GM23338 (cell line): ENCODE measurements at regions not wholly inside any gene's neighbourhood (a gene's known extent, or its start where the extent isn't known, plus 50 kb on each side); places are given as distances from the start of the nearest gene placed in this dataset.

Experiments
- ATAC-seq: fragments of 200-7000 bp; cut with Tn5 transposase; 3 replicates; pipeline ENCODE4 v1.9.1; 2020
- DNase-seq: peaks from one replicate; pipeline ENCODE4 v3.0.0-alpha.2; 2015; ENCODE audit warnings: low spot score
- H2AFZ ChIP-seq: fragments of 200-600 bp; sonication (generic); 2 replicates; pipeline ENCODE4 v1.8.0; 2016; ENCODE audit warnings: antibody characterized with exemption, mild to moderate bottlenecking, moderate library complexity
- H3F3A ChIP-seq: fragments of 200-600 bp; sonication (generic); replicated peaks from 2 replicates; pipeline ENCODE4 v1.8.0; 2017; ENCODE audit warnings: antibody characterized with exemption, mixed run types, low read depth
- H3K27ac ChIP-seq: fragments of 200-600 bp; sonication (generic); 2 replicates; pipeline ENCODE4 v1.6.1; 2016; ENCODE audit warnings: low read depth
- H3K27me3 ChIP-seq: fragments of 200-600 bp; sonication (generic); 2 replicates; pipeline ENCODE4 v1.8.0; 2016; ENCODE audit warnings: mild to moderate bottlenecking, mixed run types, moderate library complexity; ENCODE audit not compliant: insufficient read depth
- H3K36me3 ChIP-seq: fragments of 200-600 bp; sonication (generic); 2 replicates; pipeline ENCODE4 v1.8.0; 2016; ENCODE audit warnings: mild to moderate bottlenecking; ENCODE audit not compliant: insufficient read depth
- H3K4me1 ChIP-seq: fragments of 200-600 bp; sonication (generic); 2 replicates; pipeline ENCODE4 v1.8.0; 2016; ENCODE audit warnings: mild to moderate bottlenecking, moderate library complexity; ENCODE audit not compliant: insufficient read depth
- H3K4me2 ChIP-seq: fragments of 200-600 bp; sonication (generic); 2 replicates; pipeline ENCODE4 v1.7.1; 2017; ENCODE audit warnings: mixed run types
- H3K4me3 ChIP-seq: fragments of 200-600 bp; sonication (generic); 2 replicates; pipeline ENCODE4 v1.6.1; 2016; ENCODE audit warnings: mixed run types
- H3K79me2 ChIP-seq: fragments of 200-600 bp; sonication (generic); replicated peaks from 2 replicates; pipeline ENCODE4 v1.8.0; 2017; ENCODE audit warnings: mild to moderate bottlenecking; ENCODE audit not compliant: insufficient read depth
- H3K9me2 ChIP-seq: fragments of 200-600 bp; sonication (generic); 2 replicates; pipeline ENCODE4 v1.8.0; 2017; ENCODE audit not compliant: insufficient read depth
- H4K20me1 ChIP-seq: fragments of 200-600 bp; sonication (generic); replicated peaks from 2 replicates; pipeline ENCODE4 v1.8.0; 2017; ENCODE audit warnings: mild to moderate bottlenecking; ENCODE audit not compliant: insufficient read depth
- H3K27ac Mint-ChIP-seq: 2 replicates; pipeline ENCODE4 v1.8.0; 2020; ENCODE audit warnings: inconsistent platforms, mild to moderate bottlenecking, moderate library complexity, mixed read lengths
- H3K27me3 Mint-ChIP-seq: 3 replicates; pipeline ENCODE4 v1.8.0; 2022; ENCODE audit warnings: low read depth, mild to moderate bottlenecking, moderate library complexity, mixed read lengths, inconsistent platforms; ENCODE audit not compliant: insufficient read depth, poor library complexity
- H3K36me3 Mint-ChIP-seq: 3 replicates; pipeline ENCODE4 v1.8.0; 2021; ENCODE audit warnings: low read depth, mild to moderate bottlenecking, inconsistent platforms, moderate library complexity, mixed read lengths
- H3K4me1 Mint-ChIP-seq: 3 replicates; pipeline ENCODE4 v1.8.0; 2020; ENCODE audit warnings: mild to moderate bottlenecking, inconsistent platforms, mixed read lengths
- H3K4me3 Mint-ChIP-seq: 3 replicates; pipeline ENCODE4 v1.8.0; 2021; ENCODE audit warnings: moderate library complexity, mild to moderate bottlenecking, inconsistent platforms, mixed read lengths
- H3K9me3 Mint-ChIP-seq: 3 replicates; pipeline ENCODE4 v1.8.0; 2020; ENCODE audit warnings: moderate library complexity, mild to moderate bottlenecking, inconsistent platforms, mixed read lengths
- CREB1 ChIP-seq: fragments of 250-450 bp; sonication (Bioruptor Pico); IDR thresholded peaks from 2 replicates; pipeline ENCODE4 v1.5.0; 2020; ENCODE audit warnings: low read depth, mild to moderate bottlenecking, moderate library complexity
- ETS1 ChIP-seq: IDR thresholded peaks from 2 replicates; pipeline ENCODE4 v1.6.1; 2016; ENCODE audit warnings: antibody characterized with exemption
- EZH2 ChIP-seq: fragments of 200-600 bp; sonication (generic); IDR thresholded peaks from one replicate; pipeline ENCODE4 v1.8.0; 2017; ENCODE audit warnings: antibody characterized with exemption, mild to moderate bottlenecking, low read depth; ENCODE audit not compliant: unreplicated experiment
- EZH2phosphoT487 ChIP-seq: fragments of 200-600 bp; sonication (generic); IDR thresholded peaks from one replicate; pipeline ENCODE4 v1.8.1; 2018; ENCODE audit warnings: antibody characterized with exemption; ENCODE audit not compliant: unreplicated experiment
- JUNB ChIP-seq: IDR thresholded peaks from one replicate; pipeline ENCODE4 v1.6.1; 2016; ENCODE audit warnings: antibody characterized with exemption; ENCODE audit not compliant: unreplicated experiment
- NANOG ChIP-seq: IDR thresholded peaks from 2 replicates; pipeline ENCODE4 v1.6.1; 2016; ENCODE audit warnings: antibody characterized with exemption, borderline replicate concordance
- POLR2AphosphoS5 ChIP-seq: IDR thresholded peaks from 2 replicates; pipeline ENCODE4 v1.6.1; 2016; ENCODE audit warnings: antibody characterized with exemption, low read depth
- STAT1 ChIP-seq: IDR thresholded peaks from one replicate; pipeline ENCODE4 v1.6.1; 2016; ENCODE audit warnings: antibody characterized with exemption; ENCODE audit not compliant: unreplicated experiment
- ZNF114 ChIP-seq: fragments of 250-450 bp; sonication (Bioruptor Pico); IDR thresholded peaks from 2 replicates; pipeline ENCODE4 v1.5.0; 2020; ENCODE audit warnings: mild to moderate bottlenecking, moderate library complexity
- TF ChIP-seq, protein P1 (sequence below), 2 experiments: fragments of 200-600 bp in 1 of 2; sonication (generic) in 1 of 2; conservative IDR thresholded peaks; 2 replicates each; pipeline versions ENCODE4 v1.5.1 to v1.6.1; 2016 to 2017; ENCODE audit warnings: antibody characterized with exemption in 2 of 2, low read depth in 2 of 2, mild to moderate bottlenecking in 2 of 2, moderate library complexity in 1 of 2
- TF ChIP-seq, protein P2 (sequence below): fragments of 250-450 bp; sonication (Bioruptor Pico); IDR thresholded peaks from 2 replicates; pipeline ENCODE4 v1.5.0; 2020; ENCODE audit warnings: mild to moderate bottlenecking, moderate library complexity

GRCh38 chr9:25918761-25919160 lies 240.5 kb upstream of the TUSC1 start (continued):
- TF ChIP-seq POLR2AphosphoS5 (no peak), EZH2phosphoT487 (no peak), EZH2 (no peak)

DNA sequence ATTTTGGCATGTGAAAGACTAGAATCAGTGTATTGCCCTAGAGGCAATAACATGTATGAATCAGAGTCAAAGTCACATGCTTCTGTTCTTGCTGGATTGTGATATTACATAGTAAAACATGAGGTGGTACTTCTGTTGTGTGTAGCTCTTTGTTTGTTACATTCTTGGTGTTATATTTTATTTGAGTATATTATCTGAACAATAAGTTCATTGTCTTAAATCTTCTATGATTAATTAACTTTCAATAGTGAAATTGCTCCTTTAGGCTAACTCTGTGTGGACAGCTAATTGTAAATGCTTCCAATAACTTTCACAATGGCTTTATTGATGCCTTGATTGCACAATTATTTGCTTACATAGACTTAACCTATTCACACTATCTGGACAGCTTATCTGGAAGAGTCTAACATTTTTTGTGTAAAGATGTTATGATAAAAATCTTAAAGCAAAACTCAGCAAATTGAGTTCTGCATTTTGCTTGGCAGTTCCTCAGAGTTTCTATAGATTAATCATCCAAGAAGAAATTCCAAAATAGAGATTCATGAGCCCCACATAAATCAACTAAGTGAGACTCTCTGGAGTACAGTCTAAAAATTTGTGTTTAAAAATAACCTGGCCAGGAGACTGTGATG lies 239.6 kb upstream of the TUSC1 start:
- DNase-seq (no peak), ATAC-seq (no peak)
- no peaks in the 10 kb centered on the region for H3K9me2 ChIP-seq
- no peak for TF ChIP-seq ZNF114 (CRISPR knock-in tag)
- no peak for TF ChIP-seq CREB1 (CRISPR knock-in tag)
- no peak overlapping the region for H3K4me3 ChIP-seq
- no peak overlapping the region for H3K27ac ChIP-seq
- H3K27ac Mint-ChIP-seq: no peak overlapping the region
- H3K4me2 ChIP-seq: no peak overlapping the region
- no peak overlapping the region for H2AFZ ChIP-seq
- H4K20me1 ChIP-seq: no peaks in the 10 kb centered on the region
- no peaks in the 10 kb centered on the region for H3K27me3 Mint-ChIP-seq
- no peaks in the 10 kb centered on the region for H3K27me3 ChIP-seq
- 0 out of 3 replicates have a peak, but pooled peaks cover 3% of the 10 kb centered on the region for H3K36me3 Mint-ChIP-seq
- H3F3A ChIP-seq: no peaks in the 10 kb centered on the region
- H3K4me1 ChIP-seq: no peaks in the 10 kb centered on the region
- H3K4me3 Mint-ChIP-seq: no peak overlapping the region
- no peaks in the 10 kb centered on the region for H3K36me3 ChIP-seq
- no peaks in the 10 kb centered on the region for H3K4me1 Mint-ChIP-seq
- no peaks in the 10 kb centered on the region; the same call in 2 of the 3 replicates for H3K9me3 Mint-ChIP-seq
- H3K79me2 ChIP-seq: no peaks in the 10 kb centered on the region

- no peak overlapping the region for H3K4me3 Mint-ChIP-seq
- no peak overlapping the region for H3K27ac Mint-ChIP-seq
- Histone ChIP-seq H3K27ac (no peak overlapping the region), H4K20me1 (no peaks in the 10 kb centered on the region), H3K36me3 (no peaks in the 10 kb centered on the region), H3K9me2 (no peaks in the 10 kb centered on the region), H3K4me3 (no peak overlapping the region), H2AFZ (no peak overlapping the region), H3K4me1 (no peaks in the 10 kb centered on the region), H3F3A (no peaks in the 10 kb centered on the region), H3K27me3 (no peaks in the 10 kb centered on the region), H3K79me2 (no peaks in the 10 kb centered on the region), H3K4me2 (no peak overlapping the region)
- no peaks in the 10 kb centered on the region for H3K4me1 Mint-ChIP-seq
- peaks cover 8% of the 10 kb centered on the region; the same call in 2 of the 3 replicates for H3K9me3 Mint-ChIP-seq
- no peaks in the 10 kb centered on the region for H3K27me3 Mint-ChIP-seq
- no peaks in the 10 kb centered on the region for H3K36me3 Mint-ChIP-seq
- ATAC-seq (no peak), DNase-seq (no peak)
- TF ChIP-seq JUNB (no peak), STAT1 (no peak), ETS1 (no peak), POLR2AphosphoS5 (no peak), ZNF114 (CRISPR knock-in tag) (no peak), EZH2 (no peak), NANOG (no peak), EZH2phosphoT487 (no peak), CREB1 (CRISPR knock-in tag) (no peak)
- TF ChIP-seq, protein P1, sequence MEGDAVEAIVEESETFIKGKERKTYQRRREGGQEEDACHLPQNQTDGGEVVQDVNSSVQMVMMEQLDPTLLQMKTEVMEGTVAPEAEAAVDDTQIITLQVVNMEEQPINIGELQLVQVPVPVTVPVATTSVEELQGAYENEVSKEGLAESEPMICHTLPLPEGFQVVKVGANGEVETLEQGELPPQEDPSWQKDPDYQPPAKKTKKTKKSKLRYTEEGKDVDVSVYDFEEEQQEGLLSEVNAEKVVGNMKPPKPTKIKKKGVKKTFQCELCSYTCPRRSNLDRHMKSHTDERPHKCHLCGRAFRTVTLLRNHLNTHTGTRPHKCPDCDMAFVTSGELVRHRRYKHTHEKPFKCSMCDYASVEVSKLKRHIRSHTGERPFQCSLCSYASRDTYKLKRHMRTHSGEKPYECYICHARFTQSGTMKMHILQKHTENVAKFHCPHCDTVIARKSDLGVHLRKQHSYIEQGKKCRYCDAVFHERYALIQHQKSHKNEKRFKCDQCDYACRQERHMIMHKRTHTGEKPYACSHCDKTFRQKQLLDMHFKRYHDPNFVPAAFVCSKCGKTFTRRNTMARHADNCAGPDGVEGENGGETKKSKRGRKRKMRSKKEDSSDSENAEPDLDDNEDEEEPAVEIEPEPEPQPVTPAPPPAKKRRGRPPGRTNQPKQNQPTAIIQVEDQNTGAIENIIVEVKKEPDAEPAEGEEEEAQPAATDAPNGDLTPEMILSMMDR (conservative IDR thresholded peaks at IDR 0.05; ENCODE audit: low read depth in 2 of 2): no peak
- TF ChIP-seq, protein P2, sequence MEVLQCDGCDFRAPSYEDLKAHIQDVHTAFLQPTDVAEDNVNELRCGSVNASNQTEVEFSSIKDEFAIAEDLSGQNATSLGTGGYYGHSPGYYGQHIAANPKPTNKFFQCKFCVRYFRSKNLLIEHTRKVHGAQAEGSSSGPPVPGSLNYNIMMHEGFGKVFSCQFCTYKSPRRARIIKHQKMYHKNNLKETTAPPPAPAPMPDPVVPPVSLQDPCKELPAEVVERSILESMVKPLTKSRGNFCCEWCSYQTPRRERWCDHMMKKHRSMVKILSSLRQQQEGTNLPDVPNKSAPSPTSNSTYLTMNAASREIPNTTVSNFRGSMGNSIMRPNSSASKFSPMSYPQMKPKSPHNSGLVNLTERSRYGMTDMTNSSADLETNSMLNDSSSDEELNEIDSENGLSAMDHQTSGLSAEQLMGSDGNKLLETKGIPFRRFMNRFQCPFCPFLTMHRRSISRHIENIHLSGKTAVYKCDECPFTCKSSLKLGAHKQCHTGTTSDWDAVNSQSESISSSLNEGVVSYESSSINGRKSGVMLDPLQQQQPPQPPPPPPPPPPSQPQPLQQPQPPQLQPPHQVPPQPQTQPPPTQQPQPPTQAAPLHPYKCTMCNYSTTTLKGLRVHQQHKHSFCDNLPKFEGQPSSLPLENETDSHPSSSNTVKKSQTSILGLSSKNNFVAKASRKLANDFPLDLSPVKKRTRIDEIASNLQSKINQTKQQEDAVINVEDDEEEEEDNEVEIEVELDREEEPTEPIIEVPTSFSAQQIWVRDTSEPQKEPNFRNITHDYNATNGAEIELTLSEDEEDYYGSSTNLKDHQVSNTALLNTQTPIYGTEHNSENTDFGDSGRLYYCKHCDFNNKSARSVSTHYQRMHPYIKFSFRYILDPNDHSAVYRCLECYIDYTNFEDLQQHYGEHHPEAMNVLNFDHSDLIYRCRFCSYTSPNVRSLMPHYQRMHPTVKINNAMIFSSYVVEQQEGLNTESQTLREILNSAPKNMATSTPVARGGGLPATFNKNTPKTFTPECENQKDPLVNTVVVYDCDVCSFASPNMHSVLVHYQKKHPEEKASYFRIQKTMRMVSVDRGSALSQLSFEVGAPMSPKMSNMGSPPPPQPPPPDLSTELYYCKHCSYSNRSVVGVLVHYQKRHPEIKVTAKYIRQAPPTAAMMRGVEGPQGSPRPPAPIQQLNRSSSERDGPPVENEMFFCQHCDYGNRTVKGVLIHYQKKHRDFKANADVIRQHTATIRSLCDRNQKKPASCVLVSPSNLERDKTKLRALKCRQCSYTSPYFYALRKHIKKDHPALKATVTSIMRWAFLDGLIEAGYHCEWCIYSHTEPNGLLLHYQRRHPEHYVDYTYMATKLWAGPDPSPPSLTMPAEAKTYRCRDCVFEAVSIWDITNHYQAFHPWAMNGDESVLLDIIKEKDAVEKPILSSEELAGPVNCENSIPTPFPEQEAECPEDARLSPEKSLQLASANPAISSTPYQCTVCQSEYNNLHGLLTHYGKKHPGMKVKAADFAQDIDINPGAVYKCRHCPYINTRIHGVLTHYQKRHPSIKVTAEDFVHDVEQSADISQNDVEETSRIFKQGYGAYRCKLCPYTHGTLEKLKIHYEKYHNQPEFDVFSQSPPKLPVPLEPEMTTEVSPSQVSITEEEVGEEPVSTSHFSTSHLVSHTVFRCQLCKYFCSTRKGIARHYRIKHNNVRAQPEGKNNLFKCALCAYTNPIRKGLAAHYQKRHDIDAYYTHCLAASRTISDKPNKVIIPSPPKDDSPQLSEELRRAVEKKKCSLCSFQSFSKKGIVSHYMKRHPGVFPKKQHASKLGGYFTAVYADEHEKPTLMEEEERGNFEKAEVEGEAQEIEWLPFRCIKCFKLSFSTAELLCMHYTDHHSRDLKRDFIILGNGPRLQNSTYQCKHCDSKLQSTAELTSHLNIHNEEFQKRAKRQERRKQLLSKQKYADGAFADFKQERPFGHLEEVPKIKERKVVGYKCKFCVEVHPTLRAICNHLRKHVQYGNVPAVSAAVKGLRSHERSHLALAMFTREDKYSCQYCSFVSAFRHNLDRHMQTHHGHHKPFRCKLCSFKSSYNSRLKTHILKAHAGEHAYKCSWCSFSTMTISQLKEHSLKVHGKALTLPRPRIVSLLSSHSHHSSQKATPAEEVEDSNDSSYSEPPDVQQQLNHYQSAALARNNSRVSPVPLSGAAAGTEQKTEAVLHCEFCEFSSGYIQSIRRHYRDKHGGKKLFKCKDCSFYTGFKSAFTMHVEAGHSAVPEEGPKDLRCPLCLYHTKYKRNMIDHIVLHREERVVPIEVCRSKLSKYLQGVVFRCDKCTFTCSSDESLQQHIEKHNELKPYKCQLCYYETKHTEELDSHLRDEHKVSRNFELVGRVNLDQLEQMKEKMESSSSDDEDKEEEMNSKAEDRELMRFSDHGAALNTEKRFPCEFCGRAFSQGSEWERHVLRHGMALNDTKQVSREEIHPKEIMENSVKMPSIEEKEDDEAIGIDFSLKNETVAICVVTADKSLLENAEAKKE: no peak
These were observed 235.6 kb upstream of the TUSC1 start for GRCh38 chr9:25913806-25914205.
